H4 (cell line): ENCODE measurements at regions not wholly inside any gene's neighbourhood (a gene's known extent, or its start where the extent isn't known, plus 50 kb on each side); places are given as distances from the start of the nearest gene placed in this dataset.
"Not testable (repeated sequence)": the region's sequence is repeated elsewhere in the genome, so short reads cannot be mapped to it uniquely, and the experiment has no call there.

Experiments used
- DNase-seq: peaks from one replicate; pipeline ENCODE4 v3.0.0-alpha.2; 2015; ENCODE audit warnings: low spot score

GRCh38 chr13:89212186-89212585, 1541.0 kb downstream of the SLITRK5 start:
- no peak for DNase-seq

- no peak for DNase-seq
Measured at GRCh38 chr13:89214185-89214584, 1543.0 kb downstream of the SLITRK5 start.

GRCh38 chr13:89215319-89215718, 1544.1 kb downstream of the SLITRK5 start:
- DNase-seq, result not testable (repeated sequence)

GRCh38 chr13:89217813-89218212, 1546.6 kb downstream of the SLITRK5 start:
- no peak for DNase-seq

- DNase-seq, result no peak
Measured at GRCh38 chr13:89221557-89222158, 1550.5 kb downstream of the SLITRK5 start.

GRCh38 chr13:89227356-89227755, 1556.2 kb downstream of the SLITRK5 start:
- DNase-seq, result no peak

- DNase-seq, result no peak
Measured at GRCh38 chr13:89238496-89238895, 1567.3 kb downstream of the SLITRK5 start.

GRCh38 chr13:89239361-89240127, 1568.4 kb downstream of the SLITRK5 start:
- no peak for DNase-seq

- no peak for DNase-seq
Measured at GRCh38 chr13:89255844-89256406, 1584.8 kb downstream of the SLITRK5 start.

GRCh38 chr13:89267734-89268133, 1596.6 kb downstream of the SLITRK5 start:
- peak; percentile 2 for DNase-seq

- no peak for DNase-seq
Measured at GRCh38 chr13:89269737-89270136, 1598.6 kb downstream of the SLITRK5 start.

GRCh38 chr13:89270736-89271135, 1599.6 kb downstream of the SLITRK5 start:
- DNase-seq, result no peak

GRCh38 chr13:89279374-89279773, 1608.2 kb downstream of the SLITRK5 start:
- DNase-seq, result no peak

GRCh38 chr13:89281331-89281730, 1610.2 kb downstream of the SLITRK5 start:
- DNase-seq, result no peak

GRCh38 chr13:89282241-89282640, 1611.1 kb downstream of the SLITRK5 start:
- DNase-seq, result no peak

GRCh38 chr13:89287381-89287780, 1616.2 kb downstream of the SLITRK5 start:
- no peak for DNase-seq

GRCh38 chr13:89294115-89294867, 1623.1 kb downstream of the SLITRK5 start:
- DNase-seq, result no peak

GRCh38 chr13:89307278-89307677, 1636.1 kb downstream of the SLITRK5 start:
- DNase-seq, result no peak

- no peak for DNase-seq
Measured at GRCh38 chr13:89310943-89311672, 1639.9 kb downstream of the SLITRK5 start.

GRCh38 chr13:89315287-89315686, 1644.1 kb downstream of the SLITRK5 start:
- DNase-seq, result no peak

GRCh38 chr13:89322466-89322865, 1651.3 kb downstream of the SLITRK5 start:
- no peak for DNase-seq

GRCh38 chr13:89324582-89324981, 1653.4 kb downstream of the SLITRK5 start:
- no peak for DNase-seq
